ENCODE measurements at regions not wholly inside any gene's neighbourhood (a gene's known extent, or its start where the extent isn't known, plus 50 kb on each side); places are given as distances from the start of the nearest gene placed in this dataset.

GRCh38 chr6:104407957-104408356, 451.8 kb downstream of the HACE1 start:
- TF ChIP-seq CTCF (IDR thresholded peaks at IDR 0.05) (no peak), POLR2A (IDR thresholded peaks at IDR 0.05) (no peak)

Data from testis (tissue), 2 donors.